ENCODE measurements at regions not wholly inside any gene's neighbourhood (a gene's known extent, or its start where the extent isn't known, plus 50 kb on each side); places are given as distances from the start of the nearest gene placed in this dataset.

GRCh38 chr1:232422898-232423297 lies 207.0 kb downstream of the SIPA1L2 start:
- no peak for TF ChIP-seq CTCF (IDR thresholded peaks at IDR 0.05)

GRCh38 chr1:232422098-232422497 lies 207.8 kb downstream of the SIPA1L2 start:
- no peak for TF ChIP-seq CTCF (IDR thresholded peaks at IDR 0.05)

GRCh38 chr1:232421143-232421796 lies 208.7 kb downstream of the SIPA1L2 start:
- TF ChIP-seq CTCF (IDR thresholded peaks at IDR 0.05) = no peak

- no peak for TF ChIP-seq CTCF (IDR thresholded peaks at IDR 0.05)
Measured at GRCh38 chr1:232417636-232418248, 212.2 kb downstream of the SIPA1L2 start.

- no peak for TF ChIP-seq CTCF (IDR thresholded peaks at IDR 0.05)
Measured at GRCh38 chr1:232416026-232416568, 213.8 kb downstream of the SIPA1L2 start.

- TF ChIP-seq CTCF (IDR thresholded peaks at IDR 0.05) = no peak
Measured at GRCh38 chr1:232414100-232414499, 215.8 kb downstream of the SIPA1L2 start.

GRCh38 chr1:232413674-232414073 lies 216.3 kb downstream of the SIPA1L2 start:
- no peak for TF ChIP-seq CTCF (IDR thresholded peaks at IDR 0.05)

Measured in LNCAP (cell line).